A549 (cell line): ENCODE measurements at regions not wholly inside any gene's neighbourhood (a gene's known extent, or its start where the extent isn't known, plus 50 kb on each side); places are given as distances from the start of the nearest gene placed in this dataset.
A peak's percentile ranks its signal among the peaks of the same experiment; 100 is the strongest.

Experiments
- ATAC-seq, 2 experiments: fragments of 200-7000 bp in 1 of 2; fragments of >200 bp in 1 of 2; cut with Nextera tagmentation in 1 of 2; cut with Tn5 transposase in 1 of 2; 3 replicates each; pipeline versions ENCODE4 v1.8.0 to v1.9.1; 2018 to 2020; ENCODE audit warnings: mild to moderate bottlenecking in 1 of 2, moderate library complexity in 1 of 2
- CTCF ChIA-PET: fragments of 300-600 bp; sonication (Branson Sonifier 250); formaldehyde crosslinking; extraction: SDS; loops from one replicate; lab custom pipeline; 2021; ENCODE audit warnings: antibody characterized with exemption, inconsistent platforms; lab: Yijun Ruan, JAX
- POLR2A ChIA-PET: fragments of 350-600 bp; formaldehyde crosslinking; extraction: SDS; loops from one replicate; lab custom pipeline; 2021; ENCODE audit warnings: antibody characterized with exemption, inconsistent platforms; lab: Yijun Ruan, JAX
- DNase-seq, 2 experiments: peaks; one replicate each; pipeline versions ENCODE4 v3.0.0 to v3.0.0-alpha.2; 2011 to 2016; ENCODE audit warnings: low read depth in 1 of 2, low spot score in 1 of 2
- FAIRE-seq: peaks from 2 replicates; lab custom pipeline; 2011; peaks lifted over from hg19 to GRCh38; lab: Jason Lieb, UNC
- H3K27ac ChIP-seq, 2 experiments: fragments of >200 bp; sonication (Bioruptor Twin); formaldehyde crosslinking; 3 replicates each; pipeline ENCODE4 v1.5.1; 2016 to 2017
- H3K4me1 ChIP-seq: fragments of >200 bp; sonication (Bioruptor Twin); formaldehyde crosslinking; 3 replicates; pipeline ENCODE4 v1.6.1; 2016
- H3K4me2 ChIP-seq: fragments of >200 bp; sonication (Bioruptor Twin); formaldehyde crosslinking; 3 replicates; pipeline ENCODE4 v1.6.1; 2016
- H3K4me3 ChIP-seq: fragments of >200 bp; sonication (Bioruptor Twin); formaldehyde crosslinking; 3 replicates; pipeline ENCODE4 v1.5.1; 2016
- H3K9me3 ChIP-seq: fragments of >200 bp; sonication (Bioruptor Twin); formaldehyde crosslinking; 3 replicates; pipeline ENCODE4 v1.6.1; 2016
- BCL3 ChIP-seq: fragments of >200 bp; sonication (Bioruptor Twin); formaldehyde crosslinking; IDR thresholded peaks from 3 replicates; pipeline ENCODE4 v1.6.1; 2016
- CHD2 ChIP-seq: fragments of 150-350 bp; IDR thresholded peaks from 2 replicates; pipeline ENCODE4 v1.6.1; 2014; ENCODE audit warnings: low read length; ENCODE audit not compliant: partially characterized antibody
- ESRRA ChIP-seq: fragments of 150-350 bp; IDR thresholded peaks from 2 replicates; pipeline ENCODE4 v1.6.1; 2014; ENCODE audit warnings: mild to moderate bottlenecking, low read length, borderline replicate concordance
- FOSB ChIP-seq: fragments of 250-450 bp; sonication (Bioruptor Pico); IDR thresholded peaks from 2 replicates; pipeline ENCODE4 v1.5.0; 2020; ENCODE audit warnings: mild to moderate bottlenecking, moderate library complexity
- FOSL2 ChIP-seq, 2 experiments: fragments of 450-650 bp in 1 of 2; fragments of >200 bp in 1 of 2; sonication (Bioruptor Twin) in 1 of 2; formaldehyde crosslinking; IDR thresholded peaks; 2 replicates each; pipeline versions ENCODE4 v1.5.0 to v1.6.1; 2016 to 2020; ENCODE audit warnings: mild to moderate bottlenecking in 1 of 2, moderate library complexity in 1 of 2
- GATA3 ChIP-seq: IDR thresholded peaks from 2 replicates; pipeline ENCODE4 v1.6.1; 2012; ENCODE audit warnings: borderline replicate concordance
- HOXB13 ChIP-seq: fragments of 250-450 bp; sonication (Bioruptor Pico); IDR thresholded peaks from 2 replicates; pipeline ENCODE4 v1.5.0; 2020; ENCODE audit warnings: low read depth, mild to moderate bottlenecking, moderate library complexity
- KDM5A ChIP-seq: fragments of 200-600 bp; sonication (generic); IDR thresholded peaks from 2 replicates; pipeline ENCODE4 v1.6.1; 2016; ENCODE audit warnings: antibody characterized with exemption, mild to moderate bottlenecking
- NFE2L2 ChIP-seq: fragments of 150-350 bp; conservative IDR thresholded peaks from 2 replicates; pipeline ENCODE4 v1.6.1; 2014; ENCODE audit warnings: low read length
- REST ChIP-seq: fragments of 200-600 bp; sonication (generic); IDR thresholded peaks from 2 replicates; pipeline ENCODE4 v1.6.1; 2016; ENCODE audit warnings: antibody characterized with exemption, mild to moderate bottlenecking, moderate library complexity
- RNF2 ChIP-seq: fragments of 200-600 bp; sonication (generic); IDR thresholded peaks from 2 replicates; pipeline ENCODE4 v1.6.1; 2016; ENCODE audit warnings: low read depth, mild to moderate bottlenecking, antibody characterized with exemption, moderate library complexity, borderline replicate concordance
- SMC3 ChIP-seq: fragments of >200 bp; sonication (Bioruptor Twin); formaldehyde crosslinking; IDR thresholded peaks from 3 replicates; pipeline ENCODE4 v1.6.1; 2018; ENCODE audit warnings: inconsistent platforms
- TP53 ChIP-seq: fragments of 250-450 bp; sonication (Bioruptor Pico); IDR thresholded peaks from 2 replicates; pipeline ENCODE4 v1.5.0; 2021; ENCODE audit warnings: mild to moderate bottlenecking, moderate library complexity
- USF2 ChIP-seq: fragments of 450-650 bp; IDR thresholded peaks from 2 replicates; pipeline ENCODE4 v1.6.1; 2014; ENCODE audit warnings: antibody characterized with exemption
- ZC3H11A ChIP-seq: fragments of 450-650 bp; IDR thresholded peaks from 2 replicates; pipeline ENCODE4 v1.6.1; 2014; ENCODE audit warnings: antibody characterized with exemption, mild to moderate bottlenecking
- ZSCAN20 ChIP-seq: fragments of 250-450 bp; sonication (Bioruptor Pico); IDR thresholded peaks from 2 replicates; pipeline ENCODE4 v1.8.0; 2022; ENCODE audit warnings: mild to moderate bottlenecking, moderate library complexity
- WGBS: methylation state at CpG from one replicate; pipeline ENCODE4 v1.1.6; 2017; ENCODE audit errors: missing lambda C conversion rate; 5-methylcytosine and 5-hydroxymethylcytosine counted together
- TF ChIP-seq, protein P1 (sequence below): fragments of 250-450 bp; sonication (Bioruptor Pico); IDR thresholded peaks from 2 replicates; pipeline ENCODE4 v1.5.0; 2020; ENCODE audit warnings: low read depth, mild to moderate bottlenecking, moderate library complexity
- TF ChIP-seq, protein P2 (sequence below): fragments of 250-450 bp; sonication (Bioruptor Pico); IDR thresholded peaks from 2 replicates; pipeline ENCODE4 v1.5.0; 2021; ENCODE audit warnings: mild to moderate bottlenecking, moderate library complexity, borderline replicate concordance
- TF ChIP-seq, protein P3 (sequence below): fragments of >200 bp; sonication (Bioruptor Twin); formaldehyde crosslinking; IDR thresholded peaks from 2 replicates; pipeline ENCODE4 v1.6.1; 2016

GRCh38 chr21:15285556-15285955, 220.8 kb upstream of the NRIP1 start:
- Histone ChIP-seq H3K9me3 (0 out of 3 replicates have a peak, but pooled peaks cover 3% of the 10 kb centered on the region), H3K4me2 (no peak overlapping the region), H3K4me3 (no peak overlapping the region), H3K27ac (no peak overlapping the region), H3K4me1 (no peaks in the 10 kb centered on the region)
- ATAC-seq: no peak
- ChIA-PET POLR2A (no interaction called here), CTCF (no interaction called here)
- no peak for DNase-seq
- TF ChIP-seq CHD2: no peak
- no peak for TF ChIP-seq ZC3H11A
- no peak for TF ChIP-seq TP53 (CRISPR knock-in tag)
- no peak for TF ChIP-seq FOSB (CRISPR knock-in tag)
- WGBS: 86% methylated on average over 4 of the region's 4 CpGs
- no peak for FAIRE-seq

GRCh38 chr21:15289246-15289645, 224.4 kb upstream of the NRIP1 start:
- WGBS: 100% methylated on average over 4 of the region's 13 CpGs
- DNase-seq (no peak), ATAC-seq (no peak), FAIRE-seq (no peak)
- POLR2A ChIA-PET: no interaction called here
- peaks cover 30% of the 10 kb centered on the region for H3K4me1 ChIP-seq
- no peaks in the 10 kb centered on the region for H3K9me3 ChIP-seq
- TF ChIP-seq USF2 (no peak), GATA3 (no peak), SMC3 (no peak), FOSL2 (IDR thresholded peaks at IDR 0.05) (no peak), FOSL2 (CRISPR knock-in tag; IDR thresholded peaks at IDR 0.05) (no peak), BCL3 (no peak), ESRRA (no peak), HOXB13 (no peak), NFE2L2 (no peak), RNF2 (no peak), CHD2 (no peak), KDM5A (no peak), FOSB (CRISPR knock-in tag) (no peak), REST (no peak), ZSCAN20 (CRISPR knock-in tag) (no peak)
- TF ChIP-seq, protein P1, sequence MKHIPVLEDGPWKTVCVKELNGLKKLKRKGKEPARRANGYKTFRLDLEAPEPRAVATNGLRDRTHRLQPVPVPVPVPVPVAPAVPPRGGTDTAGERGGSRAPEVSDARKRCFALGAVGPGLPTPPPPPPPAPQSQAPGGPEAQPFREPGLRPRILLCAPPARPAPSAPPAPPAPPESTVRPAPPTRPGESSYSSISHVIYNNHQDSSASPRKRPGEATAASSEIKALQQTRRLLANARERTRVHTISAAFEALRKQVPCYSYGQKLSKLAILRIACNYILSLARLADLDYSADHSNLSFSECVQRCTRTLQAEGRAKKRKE: no peak
- TF ChIP-seq, protein P2, sequence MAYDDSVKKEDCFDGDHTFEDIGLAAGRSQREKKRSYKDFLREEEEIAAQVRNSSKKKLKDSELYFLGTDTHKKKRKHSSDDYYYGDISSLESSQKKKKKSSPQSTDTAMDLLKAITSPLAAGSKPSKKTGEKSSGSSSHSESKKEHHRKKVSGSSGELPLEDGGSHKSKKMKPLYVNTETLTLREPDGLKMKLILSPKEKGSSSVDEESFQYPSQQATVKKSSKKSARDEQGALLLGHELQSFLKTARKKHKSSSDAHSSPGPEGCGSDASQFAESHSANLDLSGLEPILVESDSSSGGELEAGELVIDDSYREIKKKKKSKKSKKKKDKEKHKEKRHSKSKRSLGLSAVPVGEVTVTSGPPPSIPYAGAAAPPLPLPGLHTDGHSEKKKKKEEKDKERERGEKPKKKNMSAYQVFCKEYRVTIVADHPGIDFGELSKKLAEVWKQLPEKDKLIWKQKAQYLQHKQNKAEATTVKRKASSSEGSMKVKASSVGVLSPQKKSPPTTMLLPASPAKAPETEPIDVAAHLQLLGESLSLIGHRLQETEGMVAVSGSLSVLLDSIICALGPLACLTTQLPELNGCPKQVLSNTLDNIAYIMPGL (CRISPR knock-in tag): no peak
- TF ChIP-seq, protein P3, sequence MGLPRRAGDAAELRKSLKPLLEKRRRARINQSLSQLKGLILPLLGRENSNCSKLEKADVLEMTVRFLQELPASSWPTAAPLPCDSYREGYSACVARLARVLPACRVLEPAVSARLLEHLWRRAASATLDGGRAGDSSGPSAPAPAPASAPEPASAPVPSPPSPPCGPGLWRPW: no peak
- no peak overlapping the region for H3K4me2 ChIP-seq
- H3K27ac ChIP-seq: peak overlapping the region in 1 of 2 experiments; percentile 46; a peak in 1 of 6 replicates
- CTCF ChIA-PET: no interaction called here
- no peak overlapping the region for H3K4me3 ChIP-seq
